ENCODE measurements at regions not wholly inside any gene's neighbourhood (a gene's known extent, or its start where the extent isn't known, plus 50 kb on each side); places are given as distances from the start of the nearest gene placed in this dataset.

DNA sequence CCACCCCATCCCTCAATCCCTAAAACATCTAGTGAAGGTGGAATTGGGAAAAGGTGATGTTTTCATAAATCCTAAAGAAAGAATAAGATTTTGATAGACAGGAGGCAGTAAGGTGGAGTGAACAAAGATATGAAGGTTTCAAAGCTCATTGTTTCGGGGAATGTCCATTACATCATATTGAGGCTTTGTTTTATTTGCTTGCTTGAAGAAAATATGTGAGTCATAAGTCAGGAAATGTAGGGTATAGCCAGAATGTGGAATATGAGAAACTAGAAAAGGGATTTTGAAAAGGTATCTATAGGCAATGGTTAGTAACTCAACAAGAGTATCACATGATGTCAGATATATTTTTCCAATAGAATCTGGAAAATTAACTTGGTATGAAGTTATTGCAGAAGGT, 1178.5 kb upstream of the ACVR2A start:
- TF ChIP-seq, protein P1, sequence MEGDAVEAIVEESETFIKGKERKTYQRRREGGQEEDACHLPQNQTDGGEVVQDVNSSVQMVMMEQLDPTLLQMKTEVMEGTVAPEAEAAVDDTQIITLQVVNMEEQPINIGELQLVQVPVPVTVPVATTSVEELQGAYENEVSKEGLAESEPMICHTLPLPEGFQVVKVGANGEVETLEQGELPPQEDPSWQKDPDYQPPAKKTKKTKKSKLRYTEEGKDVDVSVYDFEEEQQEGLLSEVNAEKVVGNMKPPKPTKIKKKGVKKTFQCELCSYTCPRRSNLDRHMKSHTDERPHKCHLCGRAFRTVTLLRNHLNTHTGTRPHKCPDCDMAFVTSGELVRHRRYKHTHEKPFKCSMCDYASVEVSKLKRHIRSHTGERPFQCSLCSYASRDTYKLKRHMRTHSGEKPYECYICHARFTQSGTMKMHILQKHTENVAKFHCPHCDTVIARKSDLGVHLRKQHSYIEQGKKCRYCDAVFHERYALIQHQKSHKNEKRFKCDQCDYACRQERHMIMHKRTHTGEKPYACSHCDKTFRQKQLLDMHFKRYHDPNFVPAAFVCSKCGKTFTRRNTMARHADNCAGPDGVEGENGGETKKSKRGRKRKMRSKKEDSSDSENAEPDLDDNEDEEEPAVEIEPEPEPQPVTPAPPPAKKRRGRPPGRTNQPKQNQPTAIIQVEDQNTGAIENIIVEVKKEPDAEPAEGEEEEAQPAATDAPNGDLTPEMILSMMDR (conservative IDR thresholded peaks at IDR 0.05): no peak
- TF ChIP-seq EZH2 (IDR thresholded peaks at IDR 0.05; ENCODE audit: low read depth): no peak
